HL-60 (cell line): ENCODE measurements at regions not wholly inside any gene's neighbourhood (a gene's known extent, or its start where the extent isn't known, plus 50 kb on each side); places are given as distances from the start of the nearest gene placed in this dataset.

Experiments
- CTCF ChIP-seq: IDR thresholded peaks from one replicate; pipeline ENCODE4 v1.5.1; 2011; ENCODE audit warnings: low read length, control low read depth, inconsistent platforms; ENCODE audit not compliant: insufficient read depth
- POLR2AphosphoS5 ChIP-seq: IDR thresholded peaks from 2 replicates; pipeline ENCODE4 v1.6.1; 2012; ENCODE audit warnings: low read depth
- REST ChIP-seq: IDR thresholded peaks from 2 replicates; pipeline ENCODE4 v1.6.1; 2012; ENCODE audit warnings: low read depth; ENCODE audit not compliant: insufficient replicate concordance

- TF ChIP-seq POLR2AphosphoS5 (no peak), CTCF (no peak), REST (no peak)
Measured at GRCh38 chr18:70698574-70698973, 409.7 kb downstream of the SOCS6 start.
